T-helper 2 cell treated with Interferon-gamma antibody and Interleukin-4, amounts not matched to agents 100 ng/mL and 5 ng/mL, for 36 hours (primary cell): ENCODE measurements at regions not wholly inside any gene's neighbourhood (a gene's known extent, or its start where the extent isn't known, plus 50 kb on each side); places are given as distances from the start of the nearest gene placed in this dataset.

Experiments
- intact Hi-C: fragments of 100-400 bp; cut with micrococcal nuclease; formaldehyde crosslinking; loops from one replicate; pipeline ENCODE4 v1.15.1; 2023

GRCh38 chr3:117547956-117548550, 838.5 kb downstream of the TUSC7 start:
- intact Hi-C loops: no loop called here

GRCh38 chr3:117548600-117548999, 839.0 kb downstream of the TUSC7 start:
- intact Hi-C loops: no loop called here

GRCh38 chr3:117549716-117550115, 840.1 kb downstream of the TUSC7 start:
- intact Hi-C loops: no loop called here

GRCh38 chr3:117550766-117551165, 841.2 kb downstream of the TUSC7 start:
- intact Hi-C loops: no loop called here

GRCh38 chr3:117553461-117553860, 843.9 kb downstream of the TUSC7 start:
- intact Hi-C loops: no loop called here

- intact Hi-C loops: no loop called here
These were observed 847.2 kb downstream of the TUSC7 start for GRCh38 chr3:117556646-117557407.

DNA sequence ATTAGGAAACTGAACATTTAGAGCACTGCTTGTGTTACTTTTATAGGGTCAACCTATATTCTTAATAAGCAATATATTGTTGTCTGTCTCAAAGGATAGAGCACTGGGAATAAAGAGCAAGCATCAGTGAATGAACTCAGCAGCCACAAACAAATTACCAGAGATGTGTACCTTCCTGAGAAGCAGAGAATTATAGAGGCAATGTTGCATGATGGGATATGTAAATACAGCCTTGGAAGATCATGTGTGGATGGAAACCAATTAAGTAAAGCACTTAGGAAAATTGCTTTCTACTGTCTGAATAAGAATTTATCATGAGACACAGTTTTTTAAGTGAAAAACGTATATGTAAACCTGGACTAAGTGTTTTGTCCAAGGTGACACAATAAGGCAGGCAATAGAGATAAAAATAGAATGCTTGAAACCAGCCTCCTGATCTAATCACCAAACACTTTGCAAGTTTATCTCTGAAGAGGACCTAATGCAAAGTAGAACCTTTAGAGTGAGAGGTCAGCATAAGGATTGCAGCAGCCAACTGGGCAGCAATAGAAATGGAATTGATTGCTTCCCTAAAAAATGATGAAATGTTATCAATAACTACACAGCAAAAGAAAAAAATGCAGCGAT, 848.0 kb downstream of the TUSC7 start:
- intact Hi-C loops: no loop called here

GRCh38 chr3:117558681-117559080, 849.1 kb downstream of the TUSC7 start:
- intact Hi-C loops: no loop called here

DNA sequence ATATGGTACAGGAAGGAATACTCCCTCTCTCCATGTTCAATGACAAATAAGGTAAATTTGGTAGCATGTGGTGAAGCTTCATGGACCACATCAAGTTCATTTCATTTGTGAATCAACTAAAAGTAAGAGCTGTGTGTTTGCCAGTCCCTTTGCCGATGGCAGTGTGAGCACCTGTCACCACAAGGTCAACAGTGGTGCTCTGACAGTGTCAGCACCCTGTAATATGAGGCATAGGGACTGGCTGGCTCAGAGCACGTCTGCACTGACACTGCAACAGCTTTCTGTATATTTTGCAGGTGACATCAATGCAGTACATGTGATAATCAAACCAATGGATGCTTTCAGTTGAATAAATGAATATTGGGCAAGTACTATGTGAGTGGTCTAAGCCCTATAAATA, 852.4 kb downstream of the TUSC7 start:
- intact Hi-C loops: no loop called here

DNA sequence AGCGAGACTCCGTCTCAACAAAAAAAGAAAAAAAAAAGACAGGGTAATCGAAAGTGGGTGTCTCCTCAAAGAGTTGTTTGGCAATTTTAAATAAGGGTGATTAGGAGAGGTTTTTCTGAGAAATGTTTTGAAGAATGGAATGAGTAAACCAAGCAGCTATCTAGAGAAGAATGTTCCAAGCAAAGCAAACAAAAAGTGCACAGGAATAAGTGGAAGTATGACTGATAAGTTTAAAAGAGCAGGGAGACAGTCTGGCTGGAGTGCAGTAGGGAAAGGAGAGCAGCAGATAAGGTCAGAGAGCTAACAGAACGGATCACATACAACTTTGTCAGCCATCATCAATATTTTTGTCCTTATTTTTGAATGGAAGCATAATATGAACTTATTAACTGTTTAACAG, 853.5 kb downstream of the TUSC7 start:
- intact Hi-C loops: no loop called here

DNA sequence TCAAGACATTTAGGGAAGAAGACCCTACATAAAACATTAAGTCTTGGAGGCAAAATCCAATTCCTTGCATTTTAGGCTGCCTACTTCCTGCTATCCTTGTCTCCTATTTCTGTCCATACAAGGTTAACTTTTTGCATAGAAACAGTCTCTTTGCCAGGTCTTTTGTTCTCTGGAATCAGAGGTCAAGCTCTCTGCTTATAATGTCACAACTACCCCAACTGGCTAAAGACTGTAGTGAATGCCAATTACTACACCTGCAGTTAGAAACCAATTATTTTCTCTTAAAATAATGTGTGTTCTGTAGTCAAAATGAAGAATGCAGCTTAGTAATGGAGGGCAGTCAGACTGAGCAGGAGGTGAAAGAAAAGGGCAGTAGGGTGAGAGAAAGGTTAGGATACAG, 856.2 kb downstream of the TUSC7 start:
- intact Hi-C loops: no loop called here

DNA sequence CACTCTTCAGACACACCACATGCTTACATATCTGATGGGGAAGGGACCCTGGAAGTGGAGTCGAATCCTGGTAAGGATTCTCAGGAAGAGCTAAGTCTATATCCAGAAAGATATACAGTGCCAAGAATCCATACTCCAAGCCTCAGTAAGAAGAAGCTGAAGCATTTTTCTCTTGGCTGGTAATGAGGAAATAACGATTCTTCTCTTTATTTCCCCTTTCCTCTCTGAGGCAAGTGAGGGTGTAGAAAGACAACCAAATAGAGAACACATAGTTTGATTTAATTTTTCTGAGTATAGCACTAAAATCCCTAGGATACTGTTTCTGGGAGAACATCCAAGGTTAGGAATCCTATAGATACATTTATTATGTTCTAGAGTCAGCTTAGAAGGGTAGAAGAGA, 857.3 kb downstream of the TUSC7 start:
- intact Hi-C loops: no loop called here

DNA sequence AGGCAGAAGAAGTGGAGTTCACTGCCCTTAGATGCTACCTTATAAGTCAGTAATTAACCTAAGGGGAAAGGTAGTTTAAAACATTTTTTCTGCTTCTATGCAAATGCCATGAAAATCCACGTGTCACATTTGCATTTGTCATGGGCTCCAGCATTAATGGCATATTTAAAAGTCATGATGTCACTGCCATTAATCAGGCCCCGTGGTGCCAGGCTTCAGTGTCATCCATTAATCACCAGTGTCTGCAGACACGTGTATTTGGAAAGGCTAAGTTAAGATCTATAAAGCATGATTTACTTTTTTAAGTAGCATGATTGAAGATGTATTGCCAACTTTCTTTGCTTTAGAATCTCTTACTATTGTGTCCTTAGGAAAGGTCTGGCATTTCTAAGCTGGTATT, 857.8 kb downstream of the TUSC7 start:
- intact Hi-C loops: no loop called here

- intact Hi-C loops: no loop called here
These were observed 858.3 kb downstream of the TUSC7 start for GRCh38 chr3:117567906-117568305.

DNA sequence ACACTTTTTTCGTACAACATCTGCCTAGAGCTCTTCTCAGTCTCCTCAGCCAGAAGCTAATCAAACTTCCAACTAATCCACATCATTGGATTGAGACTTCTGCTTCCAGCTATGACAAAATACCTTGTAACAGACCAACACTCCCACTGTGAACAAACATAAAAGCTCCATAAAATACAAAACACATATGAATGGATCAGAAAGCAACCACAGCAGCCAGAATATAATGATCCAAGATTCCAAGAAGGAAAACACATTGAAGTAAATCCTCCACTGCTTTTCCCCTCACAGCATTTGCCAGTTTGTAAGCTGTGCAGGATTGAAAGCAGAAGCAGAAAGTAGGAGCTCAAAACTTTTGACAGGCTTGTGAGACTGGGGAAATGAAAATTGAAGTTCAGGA, 863.2 kb downstream of the TUSC7 start:
- intact Hi-C loops: no loop called here

- intact Hi-C loops: no loop called here
These were observed 871.2 kb downstream of the TUSC7 start for GRCh38 chr3:117580806-117581205.

GRCh38 chr3:117586161-117586560, 876.6 kb downstream of the TUSC7 start:
- intact Hi-C loops: no loop called here

GRCh38 chr3:117587416-117587815, 877.8 kb downstream of the TUSC7 start:
- intact Hi-C loops: no loop called here

DNA sequence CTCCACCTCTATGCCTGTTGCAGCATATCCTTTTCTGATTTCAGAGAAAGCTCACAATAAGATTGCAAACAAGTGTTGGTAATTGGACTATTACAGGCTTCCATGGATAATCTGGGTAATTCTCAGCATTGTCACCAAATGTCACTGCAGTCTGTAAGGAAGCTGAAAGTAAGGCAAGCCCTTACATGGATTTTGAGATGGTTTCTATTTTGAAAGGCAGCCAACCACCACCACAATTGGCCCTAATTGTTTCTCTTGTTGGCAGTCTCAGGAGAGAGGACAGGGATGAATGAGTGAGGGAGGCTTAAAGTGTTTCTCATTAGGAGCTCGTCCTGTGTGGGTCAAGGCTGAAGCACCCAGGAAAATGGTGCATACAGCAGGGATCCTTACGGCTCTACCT, 879.9 kb downstream of the TUSC7 start:
- intact Hi-C loops: no loop called here

DNA sequence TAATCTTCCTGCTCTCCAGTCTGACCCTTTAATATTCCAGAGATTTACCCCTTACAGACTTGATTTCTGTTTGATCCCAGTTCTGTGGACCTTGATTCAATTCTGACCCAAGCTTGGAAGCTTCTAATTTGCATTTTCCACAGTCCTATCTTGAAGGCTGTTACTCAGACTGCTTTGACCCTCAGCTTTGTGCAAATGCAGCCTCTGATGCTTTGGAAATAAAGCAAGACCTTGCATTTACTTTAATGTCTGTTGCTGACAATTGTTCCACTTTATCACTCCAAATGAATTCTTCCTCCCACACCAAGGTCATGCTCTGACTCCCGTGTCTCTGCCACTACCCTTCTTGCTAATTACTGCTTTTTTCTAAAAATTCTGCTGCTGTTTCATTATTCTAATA, 886.0 kb downstream of the TUSC7 start:
- intact Hi-C loops: no loop called here

DNA sequence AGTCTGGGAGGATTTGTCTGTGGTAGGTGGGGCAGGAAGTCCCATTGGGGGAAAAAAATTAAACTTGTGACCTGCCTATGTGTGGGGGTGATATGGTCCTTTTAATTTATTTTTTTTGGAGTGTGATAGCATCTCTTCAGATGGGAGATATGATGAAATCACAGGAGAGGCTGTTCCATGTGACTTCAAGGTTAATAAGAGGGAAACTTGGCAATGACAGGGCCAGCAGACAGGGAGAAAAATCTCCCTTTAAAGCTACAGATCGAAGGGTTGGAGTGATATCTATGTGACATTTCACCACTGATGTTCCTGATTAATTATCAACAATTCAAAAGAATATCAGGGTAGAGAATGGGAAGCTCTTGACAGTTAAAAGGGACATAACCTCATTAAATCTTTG, 886.9 kb downstream of the TUSC7 start:
- intact Hi-C loops: no loop called here

DNA sequence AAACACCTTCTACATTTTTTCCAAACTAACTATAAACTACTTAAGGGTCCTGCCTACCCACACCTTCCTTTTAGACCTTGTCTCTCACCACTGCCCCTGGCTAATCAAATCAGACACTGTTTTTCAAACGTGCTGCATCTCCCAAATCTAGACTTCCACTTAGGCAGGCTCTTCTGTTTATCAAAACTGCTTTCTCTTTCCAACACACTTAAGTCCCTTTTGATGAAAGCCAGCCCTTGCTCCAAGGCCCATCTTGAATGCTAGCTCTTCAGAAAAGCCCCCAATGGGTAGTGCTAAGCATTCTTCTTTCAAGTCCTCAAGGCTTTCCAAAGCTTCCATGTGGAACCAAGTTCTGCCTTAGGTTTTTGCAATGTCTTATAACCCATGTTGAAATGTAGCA, 888.3 kb downstream of the TUSC7 start:
- intact Hi-C loops: no loop called here

- intact Hi-C loops: no loop called here
These were observed 890.5 kb downstream of the TUSC7 start for GRCh38 chr3:117600112-117600511.
